Coronary artery (tissue), 2 donors: ENCODE measurements at regions not wholly inside any gene's neighbourhood (a gene's known extent, or its start where the extent isn't known, plus 50 kb on each side); places are given as distances from the start of the nearest gene placed in this dataset.

Experiments
- DNase-seq: peaks from one replicate; pipeline ENCODE4 v3.0.0-alpha.2; 2017; ENCODE audit warnings: low spot score
- H3K27ac ChIP-seq, 2 donors: fragments of 200-600 bp; sonication (generic); one replicate each; pipeline ENCODE4 v1.5.1; 2016 to 2019
- H3K4me3 ChIP-seq: fragments of 200-600 bp; sonication (generic); 2 replicates; pipeline ENCODE4 v1.5.1; 2016; ENCODE audit warnings: mild to moderate bottlenecking, moderate library complexity
- TF ChIP-seq, protein P1 (sequence below): fragments of 200-600 bp; sonication (generic); IDR thresholded peaks from one replicate; pipeline ENCODE4 v1.5.1; 2019; ENCODE audit warnings: antibody characterized with exemption

GRCh38 chr4:20351360-20352162 lies 99.9 kb downstream of the SLIT2 start:
- Histone ChIP-seq H3K27ac (no peak overlapping the region), H3K4me3 (no peak overlapping the region)
- no peak for DNase-seq
- TF ChIP-seq, protein P1, sequence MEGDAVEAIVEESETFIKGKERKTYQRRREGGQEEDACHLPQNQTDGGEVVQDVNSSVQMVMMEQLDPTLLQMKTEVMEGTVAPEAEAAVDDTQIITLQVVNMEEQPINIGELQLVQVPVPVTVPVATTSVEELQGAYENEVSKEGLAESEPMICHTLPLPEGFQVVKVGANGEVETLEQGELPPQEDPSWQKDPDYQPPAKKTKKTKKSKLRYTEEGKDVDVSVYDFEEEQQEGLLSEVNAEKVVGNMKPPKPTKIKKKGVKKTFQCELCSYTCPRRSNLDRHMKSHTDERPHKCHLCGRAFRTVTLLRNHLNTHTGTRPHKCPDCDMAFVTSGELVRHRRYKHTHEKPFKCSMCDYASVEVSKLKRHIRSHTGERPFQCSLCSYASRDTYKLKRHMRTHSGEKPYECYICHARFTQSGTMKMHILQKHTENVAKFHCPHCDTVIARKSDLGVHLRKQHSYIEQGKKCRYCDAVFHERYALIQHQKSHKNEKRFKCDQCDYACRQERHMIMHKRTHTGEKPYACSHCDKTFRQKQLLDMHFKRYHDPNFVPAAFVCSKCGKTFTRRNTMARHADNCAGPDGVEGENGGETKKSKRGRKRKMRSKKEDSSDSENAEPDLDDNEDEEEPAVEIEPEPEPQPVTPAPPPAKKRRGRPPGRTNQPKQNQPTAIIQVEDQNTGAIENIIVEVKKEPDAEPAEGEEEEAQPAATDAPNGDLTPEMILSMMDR = no peak

DNA sequence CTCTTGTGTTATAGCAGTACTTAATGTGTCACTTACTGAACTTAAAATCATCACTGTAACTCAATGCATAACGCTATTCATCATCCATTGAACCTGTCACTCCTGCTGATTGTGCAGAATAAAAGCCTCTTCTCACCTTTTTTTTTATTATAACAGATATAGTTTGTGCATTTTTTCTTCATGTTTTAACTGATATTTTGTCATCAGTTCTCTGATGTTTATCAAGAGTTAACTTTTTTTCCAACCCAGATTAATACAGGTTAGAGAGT lies 100.4 kb downstream of the SLIT2 start:
- no peak overlapping the region for H3K27ac ChIP-seq
- no peak overlapping the region for H3K4me3 ChIP-seq
- no peak for DNase-seq
- TF ChIP-seq, protein P1 = no peak

- no peak overlapping the region for H3K27ac ChIP-seq
- no peak for DNase-seq
- TF ChIP-seq, protein P1 = no peak
- no peak overlapping the region for H3K4me3 ChIP-seq
Observed at GRCh38 chr4:20353646-20354045, 101.9 kb downstream of the SLIT2 start.

- TF ChIP-seq, protein P1 = no peak
- DNase-seq = no peak
- H3K4me3 ChIP-seq = no peak overlapping the region
- H3K27ac ChIP-seq = no peak overlapping the region
Observed at GRCh38 chr4:20354120-20354519, 102.4 kb downstream of the SLIT2 start.

GRCh38 chr4:20356565-20356964 lies 104.9 kb downstream of the SLIT2 start:
- Histone ChIP-seq H3K27ac (no peak overlapping the region), H3K4me3 (no peak overlapping the region)
- DNase-seq = no peak
- TF ChIP-seq, protein P1 = no peak

- TF ChIP-seq, protein P1 = no peak
- Histone ChIP-seq H3K27ac (no peak overlapping the region), H3K4me3 (no peak overlapping the region)
- no peak for DNase-seq
Observed at GRCh38 chr4:20358110-20358509, 106.4 kb downstream of the SLIT2 start.

DNA sequence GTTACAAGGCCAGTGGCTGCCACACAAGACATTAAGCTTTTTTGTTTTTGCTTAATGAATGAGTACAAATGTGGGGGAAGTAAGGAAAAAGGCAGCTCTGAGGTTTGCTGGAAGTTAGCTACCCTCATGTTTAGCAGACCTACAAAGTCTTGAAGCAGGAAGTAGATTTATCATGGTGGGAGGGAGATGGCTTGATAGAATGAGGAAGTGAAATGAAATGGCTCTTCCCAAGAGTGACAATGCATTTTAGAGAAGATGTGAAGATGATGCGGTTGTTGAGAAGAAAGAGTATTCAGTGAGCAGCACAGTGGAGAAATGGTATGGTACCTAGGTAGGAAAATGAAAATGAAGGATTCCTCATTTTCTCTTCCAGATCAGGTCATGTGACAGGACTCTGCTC lies 108.0 kb downstream of the SLIT2 start:
- TF ChIP-seq, protein P1 = no peak
- DNase-seq = no peak
- Histone ChIP-seq H3K27ac (no peak overlapping the region), H3K4me3 (no peak overlapping the region)
